ENCODE measurements at regions not wholly inside any gene's neighbourhood (a gene's known extent, or its start where the extent isn't known, plus 50 kb on each side); places are given as distances from the start of the nearest gene placed in this dataset.

GRCh38 chr2:128834207-128834879 is 515.7 kb upstream of the HS6ST1 start:
- H3K9ac ChIP-seq (ENCODE audit: low read length) = no peak overlapping the region
- H3K27ac ChIP-seq (ENCODE audit: low read depth, low read length) = no peak overlapping the region
- no peaks in the 10 kb centered on the region for H3K4me1 ChIP-seq (ENCODE audit: insufficient read depth, low read length)
- H3K9me3 ChIP-seq (ENCODE audit: low read length) = no peaks in the 10 kb centered on the region
- H3K4me3 ChIP-seq (ENCODE audit: low read depth in 1 of 2, low read length in 2 of 2) = no peak overlapping the region
- no peaks in the 10 kb centered on the region for H3K36me3 ChIP-seq (ENCODE audit: insufficient read depth, low read length)
- H3K27me3 ChIP-seq (ENCODE audit: control insufficient read depth in 1 of 2, insufficient read depth in 2 of 2, low read length in 2 of 2) = no peaks in the 10 kb centered on the region

- H3K9ac ChIP-seq (ENCODE audit: low read length) = no peak overlapping the region
- no peak overlapping the region for H3K27ac ChIP-seq (ENCODE audit: low read depth, low read length)
Measured at GRCh38 chr2:128834880-128835252, 516.2 kb upstream of the HS6ST1 start.

GRCh38 chr2:128835342-128835855 is 516.7 kb upstream of the HS6ST1 start:
- Histone ChIP-seq H3K27ac (ENCODE audit: low read depth, low read length) (no peak overlapping the region), H3K9me3 (ENCODE audit: low read length) (no peaks in the 10 kb centered on the region), H3K4me3 (ENCODE audit: low read depth in 1 of 2, low read length in 2 of 2) (no peak overlapping the region), H3K9ac (ENCODE audit: low read length) (no peak overlapping the region), H3K4me1 (ENCODE audit: insufficient read depth, low read length) (no peaks in the 10 kb centered on the region), H3K36me3 (ENCODE audit: insufficient read depth, low read length) (no peaks in the 10 kb centered on the region), H3K27me3 (ENCODE audit: control insufficient read depth in 1 of 2, insufficient read depth in 2 of 2, low read length in 2 of 2) (no peaks in the 10 kb centered on the region)

More at GRCh38 chr2:128834880-128835252, 516.2 kb upstream of the HS6ST1 start:
- H3K9me3 ChIP-seq (ENCODE audit: low read length) = no peaks in the 10 kb centered on the region
- H3K36me3 ChIP-seq (ENCODE audit: insufficient read depth, low read length) = no peaks in the 10 kb centered on the region
- H3K4me3 ChIP-seq (ENCODE audit: low read depth in 1 of 2, low read length in 2 of 2) = no peak overlapping the region
- H3K27me3 ChIP-seq (ENCODE audit: control insufficient read depth in 1 of 2, insufficient read depth in 2 of 2, low read length in 2 of 2) = no peaks in the 10 kb centered on the region
- H3K4me1 ChIP-seq (ENCODE audit: insufficient read depth, low read length) = no peaks in the 10 kb centered on the region

- Histone ChIP-seq H3K9ac (ENCODE audit: low read length) (no peak overlapping the region), H3K9me3 (ENCODE audit: low read length) (no peaks in the 10 kb centered on the region), H3K4me3 (ENCODE audit: low read depth in 1 of 2, low read length in 2 of 2) (no peak overlapping the region), H3K27ac (ENCODE audit: low read depth, low read length) (no peak overlapping the region), H3K36me3 (ENCODE audit: insufficient read depth, low read length) (no peaks in the 10 kb centered on the region), H3K27me3 (ENCODE audit: control insufficient read depth in 1 of 2, insufficient read depth in 2 of 2, low read length in 2 of 2) (no peaks in the 10 kb centered on the region), H3K4me1 (ENCODE audit: insufficient read depth, low read length) (no peaks in the 10 kb centered on the region)
Measured at GRCh38 chr2:128835974-128836373, 517.3 kb upstream of the HS6ST1 start.

GRCh38 chr2:128836559-128837100 is 518.0 kb upstream of the HS6ST1 start:
- Histone ChIP-seq H3K9ac (ENCODE audit: low read length) (no peak overlapping the region), H3K27me3 (ENCODE audit: control insufficient read depth in 1 of 2, insufficient read depth in 2 of 2, low read length in 2 of 2) (no peaks in the 10 kb centered on the region), H3K36me3 (ENCODE audit: insufficient read depth, low read length) (no peaks in the 10 kb centered on the region), H3K4me1 (ENCODE audit: insufficient read depth, low read length) (no peaks in the 10 kb centered on the region), H3K27ac (ENCODE audit: low read depth, low read length) (no peak overlapping the region), H3K9me3 (ENCODE audit: low read length) (no peaks in the 10 kb centered on the region), H3K4me3 (ENCODE audit: low read depth in 1 of 2, low read length in 2 of 2) (no peak overlapping the region)

- Histone ChIP-seq H3K9ac (ENCODE audit: low read length) (no peak overlapping the region), H3K4me3 (ENCODE audit: low read depth in 1 of 2, low read length in 2 of 2) (no peak overlapping the region), H3K36me3 (ENCODE audit: insufficient read depth, low read length) (no peaks in the 10 kb centered on the region), H3K4me1 (ENCODE audit: insufficient read depth, low read length) (no peaks in the 10 kb centered on the region), H3K27ac (ENCODE audit: low read depth, low read length) (no peak overlapping the region), H3K27me3 (ENCODE audit: control insufficient read depth in 1 of 2, insufficient read depth in 2 of 2, low read length in 2 of 2) (no peaks in the 10 kb centered on the region), H3K9me3 (ENCODE audit: low read length) (no peaks in the 10 kb centered on the region)
Measured at GRCh38 chr2:128838244-128838643, 519.6 kb upstream of the HS6ST1 start.

GRCh38 chr2:128841803-128842202 is 523.1 kb upstream of the HS6ST1 start:
- no peaks in the 10 kb centered on the region for H3K36me3 ChIP-seq (ENCODE audit: insufficient read depth, low read length)
- no peak overlapping the region for H3K4me3 ChIP-seq (ENCODE audit: low read depth in 1 of 2, low read length in 2 of 2)
- no peak overlapping the region for H3K27ac ChIP-seq (ENCODE audit: low read depth, low read length)
- no peaks in the 10 kb centered on the region for H3K27me3 ChIP-seq (ENCODE audit: control insufficient read depth in 1 of 2, insufficient read depth in 2 of 2, low read length in 2 of 2)
- no peaks in the 10 kb centered on the region for H3K4me1 ChIP-seq (ENCODE audit: insufficient read depth, low read length)
- no peaks in the 10 kb centered on the region for H3K9me3 ChIP-seq (ENCODE audit: low read length)
- H3K9ac ChIP-seq (ENCODE audit: low read length) = no peak overlapping the region

GRCh38 chr2:128867311-128867710 is 548.6 kb upstream of the HS6ST1 start:
- no peak overlapping the region for H3K27ac ChIP-seq (ENCODE audit: low read depth, low read length)
- no peaks in the 10 kb centered on the region for H3K9me3 ChIP-seq (ENCODE audit: low read length)
- H3K27me3 ChIP-seq (ENCODE audit: control insufficient read depth in 1 of 2, insufficient read depth in 2 of 2, low read length in 2 of 2) = no peaks in the 10 kb centered on the region
- no peaks in the 10 kb centered on the region for H3K36me3 ChIP-seq (ENCODE audit: insufficient read depth, low read length)
- H3K9ac ChIP-seq (ENCODE audit: low read length) = no peak overlapping the region
- no peak overlapping the region for H3K4me3 ChIP-seq (ENCODE audit: low read depth in 1 of 2, low read length in 2 of 2)
- H3K4me1 ChIP-seq (ENCODE audit: insufficient read depth, low read length) = no peaks in the 10 kb centered on the region

GRCh38 chr2:128867936-128868636 is 549.4 kb upstream of the HS6ST1 start:
- no peaks in the 10 kb centered on the region for H3K4me1 ChIP-seq (ENCODE audit: insufficient read depth, low read length)

GRCh38 chr2:128868686-128869551 is 550.3 kb upstream of the HS6ST1 start:
- no peak overlapping the region for H3K27ac ChIP-seq (ENCODE audit: low read depth, low read length)
- H3K4me3 ChIP-seq (ENCODE audit: low read depth in 1 of 2, low read length in 2 of 2) = no peak overlapping the region
- H3K9ac ChIP-seq (ENCODE audit: low read length) = no peak overlapping the region
- no peaks in the 10 kb centered on the region for H3K27me3 ChIP-seq (ENCODE audit: control insufficient read depth in 1 of 2, insufficient read depth in 2 of 2, low read length in 2 of 2)
- no peaks in the 10 kb centered on the region for H3K9me3 ChIP-seq (ENCODE audit: low read length)
- no peaks in the 10 kb centered on the region for H3K4me1 ChIP-seq (ENCODE audit: insufficient read depth, low read length)
- no peaks in the 10 kb centered on the region for H3K36me3 ChIP-seq (ENCODE audit: insufficient read depth, low read length)

More at GRCh38 chr2:128867936-128868636, 549.4 kb upstream of the HS6ST1 start:
- Histone ChIP-seq H3K36me3 (ENCODE audit: insufficient read depth, low read length) (no peaks in the 10 kb centered on the region), H3K27me3 (ENCODE audit: control insufficient read depth in 1 of 2, insufficient read depth in 2 of 2, low read length in 2 of 2) (no peaks in the 10 kb centered on the region), H3K27ac (ENCODE audit: low read depth, low read length) (no peak overlapping the region), H3K4me3 (ENCODE audit: low read depth in 1 of 2, low read length in 2 of 2) (no peak overlapping the region), H3K9ac (ENCODE audit: low read length) (no peak overlapping the region), H3K9me3 (ENCODE audit: low read length) (no peaks in the 10 kb centered on the region)

- Histone ChIP-seq H3K4me3 (ENCODE audit: low read depth in 1 of 2, low read length in 2 of 2) (no peak overlapping the region), H3K27me3 (ENCODE audit: control insufficient read depth in 1 of 2, insufficient read depth in 2 of 2, low read length in 2 of 2) (no peaks in the 10 kb centered on the region), H3K27ac (ENCODE audit: low read depth, low read length) (no peak overlapping the region), H3K36me3 (ENCODE audit: insufficient read depth, low read length) (no peaks in the 10 kb centered on the region), H3K4me1 (ENCODE audit: insufficient read depth, low read length) (no peaks in the 10 kb centered on the region), H3K9me3 (ENCODE audit: low read length) (no peaks in the 10 kb centered on the region), H3K9ac (ENCODE audit: low read length) (no peak overlapping the region)
Measured at GRCh38 chr2:128874608-128875007, 555.9 kb upstream of the HS6ST1 start.

Data from muscle layer of colon (tissue), 2 donors.